Trophoblast cell (in vitro differentiated cells and primary cell): ENCODE measurements at regions not wholly inside any gene's neighbourhood (a gene's known extent, or its start where the extent isn't known, plus 50 kb on each side); places are given as distances from the start of the nearest gene placed in this dataset.

Experiments used
- DNase-seq, 2 donors: peaks; one replicate each; pipeline ENCODE4 v3.0.0-alpha.2; 2016
- H2AFZ ChIP-seq: 2 replicates; pipeline ENCODE4 v1.6.1; 2013; ENCODE audit warnings: low read length, moderate library complexity, mild to moderate bottlenecking; ENCODE audit not compliant: insufficient read depth, poor library complexity
- H2AK5ac ChIP-seq: 2 replicates; pipeline ENCODE4 v1.6.1; 2013; ENCODE audit warnings: mild to moderate bottlenecking, low read length
- H2BK120ac ChIP-seq: 2 replicates; pipeline ENCODE4 v1.6.1; 2013; ENCODE audit warnings: low read length, mild to moderate bottlenecking, moderate library complexity; ENCODE audit not compliant: insufficient read depth, poor library complexity
- H2BK12ac ChIP-seq: 2 replicates; pipeline ENCODE4 v1.6.1; 2013; ENCODE audit warnings: mild to moderate bottlenecking, low read length, moderate library complexity
- H2BK5ac ChIP-seq: 2 replicates; pipeline ENCODE4 v1.6.1; 2013; ENCODE audit warnings: low read length, low read depth, moderate library complexity, mild to moderate bottlenecking; ENCODE audit not compliant: poor library complexity
- H3K14ac ChIP-seq: 2 replicates; pipeline ENCODE4 v1.6.1; 2013; ENCODE audit warnings: mild to moderate bottlenecking, low read length
- H3K18ac ChIP-seq: 2 replicates; pipeline ENCODE4 v1.6.1; 2013; ENCODE audit warnings: mild to moderate bottlenecking, low read length
- H3K23ac ChIP-seq: 2 replicates; pipeline ENCODE4 v1.6.1; 2013; ENCODE audit warnings: low read length
- H3K27ac ChIP-seq: 2 replicates; pipeline ENCODE4 v1.5.1; 2013; ENCODE audit warnings: low read depth, mild to moderate bottlenecking, inconsistent platforms, low read length, moderate library complexity
- H3K27me3 ChIP-seq: 2 replicates; pipeline ENCODE4 v1.6.1; 2013; ENCODE audit warnings: inconsistent platforms, mild to moderate bottlenecking, low read length, moderate library complexity; ENCODE audit not compliant: insufficient read depth
- H3K36me3 ChIP-seq, 2 experiments: 1 replicate in 1 of 2; 2 replicates in 1 of 2; pipeline ENCODE4 v1.6.1; 2013; ENCODE audit warnings: low read length in 2 of 2, mild to moderate bottlenecking in 2 of 2, moderate library complexity in 1 of 2; ENCODE audit not compliant: insufficient read depth in 2 of 2, control insufficient read depth in 1 of 2
- H3K4ac ChIP-seq: 2 replicates; pipeline ENCODE4 v1.6.1; 2013; ENCODE audit warnings: low read depth, mild to moderate bottlenecking, low read length, moderate library complexity
- H3K4me1 ChIP-seq, 2 experiments: 1 replicate in 1 of 2; 2 replicates in 1 of 2; pipeline ENCODE4 v1.6.1; 2013; ENCODE audit warnings: low read length in 2 of 2, mild to moderate bottlenecking in 2 of 2, moderate library complexity in 1 of 2; ENCODE audit not compliant: insufficient read depth in 2 of 2, control insufficient read depth in 1 of 2
- H3K4me2 ChIP-seq: 2 replicates; pipeline ENCODE4 v1.6.1; 2013; ENCODE audit warnings: inconsistent platforms, mild to moderate bottlenecking, low read length, moderate library complexity
- H3K4me3 ChIP-seq: 2 replicates; pipeline ENCODE4 v1.5.1; 2013; ENCODE audit warnings: mild to moderate bottlenecking, low read depth, low read length, inconsistent platforms
- H3K79me1 ChIP-seq: one replicate; pipeline ENCODE4 v1.6.1; 2013; ENCODE audit warnings: low read length
- H3K79me2 ChIP-seq: 2 replicates; pipeline ENCODE4 v1.6.1; 2013; ENCODE audit warnings: low read length, mild to moderate bottlenecking; ENCODE audit not compliant: control insufficient read depth, insufficient read depth, poor library complexity
- H3K9ac ChIP-seq: 2 replicates; pipeline ENCODE4 v1.6.1; 2013; ENCODE audit warnings: mild to moderate bottlenecking, low read length
- H3K9me3 ChIP-seq: 2 replicates; pipeline ENCODE4 v1.6.1; 2013; ENCODE audit warnings: low read depth, mild to moderate bottlenecking, control low read depth, inconsistent platforms, low read length; ENCODE audit not compliant: insufficient read depth
- H4K12ac ChIP-seq: 2 replicates; pipeline ENCODE4 v1.6.1; 2013; ENCODE audit warnings: low read depth, mild to moderate bottlenecking, low read length, moderate library complexity
- H4K8ac ChIP-seq: 2 replicates; pipeline ENCODE4 v1.6.1; 2013; ENCODE audit warnings: low read depth, mild to moderate bottlenecking, low read length, moderate library complexity
- H4K91ac ChIP-seq: one replicate; pipeline ENCODE4 v1.6.1; 2013; ENCODE audit warnings: low read depth, mild to moderate bottlenecking, low read length, moderate library complexity
- WGBS: extraction: QIAGEN DNeasy Blood & Tissue Kit; methylation state at CpG from one replicate; pipeline ENCODE4 v1.1.7; 2013; ENCODE audit warnings: missing lambda C conversion rate; ENCODE audit not compliant: insufficient read length, insufficient coverage; ENCODE audit errors: extremely low coverage; 5-methylcytosine and 5-hydroxymethylcytosine counted together

GRCh38 chr13:111502957-111503356, 182.5 kb downstream of the TEX29 start:
- Histone ChIP-seq H3K4me1 (no peaks in the 10 kb centered on the region), H3K27ac (no peak overlapping the region), H3K18ac (no peak overlapping the region), H4K8ac (no peak overlapping the region), H4K91ac (no peak overlapping the region), H3K79me1 (no peaks in the 10 kb centered on the region), H2BK120ac (no peak overlapping the region), H3K4me3 (no peak overlapping the region), H3K23ac (no peak overlapping the region), H2BK5ac (no peak overlapping the region), H4K12ac (no peak overlapping the region), H3K9ac (no peak overlapping the region), H2AK5ac (no peak overlapping the region), H3K36me3 (no peaks in the 10 kb centered on the region), H2AFZ (no peak overlapping the region), H3K14ac (no peak overlapping the region), H3K4me2 (no peak overlapping the region), H3K9me3 (peaks cover 11% of the 10 kb centered on the region), H3K27me3 (no peaks in the 10 kb centered on the region), H3K79me2 (no peaks in the 10 kb centered on the region), H2BK12ac (no peak overlapping the region), H3K4ac (no peak overlapping the region)
- no peak for DNase-seq
- WGBS: no CpG with 5 or more reads among the region's 6 CpGs

- Histone ChIP-seq H4K12ac (no peak overlapping the region), H3K27ac (no peak overlapping the region), H3K9me3 (peaks cover 11% of the 10 kb centered on the region), H4K8ac (no peak overlapping the region), H4K91ac (no peak overlapping the region), H3K4me2 (no peak overlapping the region), H3K27me3 (no peaks in the 10 kb centered on the region), H2BK5ac (no peak overlapping the region), H2BK12ac (no peak overlapping the region), H2AFZ (no peak overlapping the region), H2BK120ac (no peak overlapping the region), H3K79me1 (no peaks in the 10 kb centered on the region), H3K18ac (no peak overlapping the region), H3K36me3 (no peaks in the 10 kb centered on the region), H2AK5ac (no peak overlapping the region), H3K4ac (no peak overlapping the region), H3K4me1 (no peaks in the 10 kb centered on the region), H3K4me3 (no peak overlapping the region), H3K23ac (no peak overlapping the region), H3K14ac (no peak overlapping the region), H3K9ac (no peak overlapping the region), H3K79me2 (no peaks in the 10 kb centered on the region)
- DNase-seq: no peak
- no CpG with 5 or more reads among the region's 7 CpGs for WGBS
Measured at GRCh38 chr13:111503376-111503775, 182.9 kb downstream of the TEX29 start.

GRCh38 chr13:111503905-111504695, 183.7 kb downstream of the TEX29 start:
- Histone ChIP-seq H3K9ac (no peak overlapping the region), H3K4ac (no peak overlapping the region), H3K79me2 (no peaks in the 10 kb centered on the region), H3K9me3 (peaks cover 13% of the 10 kb centered on the region), H4K8ac (no peak overlapping the region), H3K18ac (no peak overlapping the region), H3K79me1 (no peaks in the 10 kb centered on the region), H3K4me2 (no peak overlapping the region), H2AFZ (no peak overlapping the region), H2AK5ac (no peak overlapping the region), H3K27me3 (no peaks in the 10 kb centered on the region), H3K4me3 (no peak overlapping the region), H2BK5ac (no peak overlapping the region), H3K14ac (no peak overlapping the region), H2BK12ac (no peak overlapping the region), H3K4me1 (no peaks in the 10 kb centered on the region), H4K91ac (no peak overlapping the region), H3K36me3 (no peaks in the 10 kb centered on the region), H4K12ac (no peak overlapping the region), H3K23ac (no peak overlapping the region), H2BK120ac (no peak overlapping the region), H3K27ac (no peak overlapping the region)
- DNase-seq: no peak
- WGBS: no CpG with 5 or more reads among the region's 13 CpGs

GRCh38 chr13:111505175-111505777, 184.8 kb downstream of the TEX29 start:
- Histone ChIP-seq H2BK5ac (no peak overlapping the region), H3K36me3 (no peaks in the 10 kb centered on the region), H3K27ac (no peak overlapping the region), H2AK5ac (no peak overlapping the region), H3K9ac (no peak overlapping the region), H2BK120ac (no peak overlapping the region), H3K79me2 (no peaks in the 10 kb centered on the region), H2BK12ac (no peak overlapping the region), H4K91ac (no peak overlapping the region), H3K4me2 (no peak overlapping the region), H3K4me3 (no peak overlapping the region), H3K18ac (no peak overlapping the region), H3K4me1 (no peaks in the 10 kb centered on the region), H3K23ac (no peak overlapping the region), H3K14ac (no peak overlapping the region), H3K79me1 (no peaks in the 10 kb centered on the region), H3K4ac (no peak overlapping the region), H3K9me3 (peaks cover 13% of the 10 kb centered on the region), H2AFZ (no peak overlapping the region), H4K12ac (no peak overlapping the region), H4K8ac (no peak overlapping the region), H3K27me3 (no peaks in the 10 kb centered on the region)
- no peak for DNase-seq
- no CpG with 5 or more reads among the region's 20 CpGs for WGBS
